HG03460 (cell line): ENCODE measurements at regions not wholly inside any gene's neighbourhood (a gene's known extent, or its start where the extent isn't known, plus 50 kb on each side); places are given as distances from the start of the nearest gene placed in this dataset.

Source experiments
- ATAC-seq: cut with Tn5 transposase; IDR thresholded peaks from one replicate; pipeline ENCODE4 v1.9.1; 2021; ENCODE audit not compliant: unreplicated experiment

- ATAC-seq = no peak
These were observed 172.0 kb upstream of the LRIG1 start for GRCh38 chr3:66672830-66673229.

- no peak for ATAC-seq
These were observed 172.5 kb upstream of the LRIG1 start for GRCh38 chr3:66673293-66673692.

DNA sequence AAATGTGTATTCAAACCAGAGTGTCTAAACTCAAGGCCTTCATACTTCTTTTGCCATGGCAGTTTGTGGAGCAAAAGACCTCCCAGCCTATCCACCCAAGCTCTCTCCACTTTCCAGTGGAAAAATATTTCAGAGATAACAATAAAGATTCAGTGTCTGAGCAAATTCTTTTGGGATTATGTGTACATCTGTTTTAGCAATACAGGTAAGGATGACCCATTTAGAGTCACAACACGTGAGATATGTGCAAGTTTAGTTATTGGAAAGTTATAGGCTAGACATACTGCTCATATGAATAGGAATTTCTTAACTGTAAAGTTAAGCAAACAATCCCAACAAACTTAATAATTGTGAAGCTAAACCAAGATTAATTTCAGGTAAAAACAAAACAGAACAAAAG is 174.5 kb upstream of the LRIG1 start:
- no peak for ATAC-seq

GRCh38 chr3:66692042-66692765 is 191.4 kb upstream of the LRIG1 start:
- ATAC-seq = no peak

- ATAC-seq = no peak
These were observed 191.9 kb upstream of the LRIG1 start for GRCh38 chr3:66692766-66693150.

DNA sequence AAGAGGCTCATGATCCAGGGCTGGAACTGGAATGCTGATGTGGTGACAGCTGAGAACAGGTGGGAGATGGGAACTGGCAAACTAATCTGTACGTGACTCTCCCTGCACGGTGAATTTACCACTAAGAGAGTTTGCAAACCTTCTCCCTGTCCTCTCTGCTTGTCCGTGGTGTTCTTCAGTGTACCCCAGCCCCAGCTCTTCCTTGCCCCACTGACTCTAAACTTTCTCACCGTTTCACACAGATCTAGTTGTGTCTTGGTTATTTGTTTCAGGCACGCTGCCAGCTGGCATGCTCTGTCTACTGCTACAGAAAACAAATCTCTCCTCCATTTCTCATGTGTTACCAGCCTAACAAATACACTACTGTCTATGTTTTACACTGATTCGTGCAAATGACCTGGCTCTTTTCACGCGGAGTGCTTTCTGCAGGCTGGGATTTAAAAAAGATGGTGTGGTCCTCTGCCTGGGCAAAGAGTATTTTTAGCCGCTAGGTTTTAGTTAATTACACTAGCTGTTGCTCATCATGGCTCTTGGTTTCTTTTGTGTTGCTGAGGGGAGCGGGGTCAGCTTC is 192.7 kb upstream of the LRIG1 start:
- no peak for ATAC-seq

DNA sequence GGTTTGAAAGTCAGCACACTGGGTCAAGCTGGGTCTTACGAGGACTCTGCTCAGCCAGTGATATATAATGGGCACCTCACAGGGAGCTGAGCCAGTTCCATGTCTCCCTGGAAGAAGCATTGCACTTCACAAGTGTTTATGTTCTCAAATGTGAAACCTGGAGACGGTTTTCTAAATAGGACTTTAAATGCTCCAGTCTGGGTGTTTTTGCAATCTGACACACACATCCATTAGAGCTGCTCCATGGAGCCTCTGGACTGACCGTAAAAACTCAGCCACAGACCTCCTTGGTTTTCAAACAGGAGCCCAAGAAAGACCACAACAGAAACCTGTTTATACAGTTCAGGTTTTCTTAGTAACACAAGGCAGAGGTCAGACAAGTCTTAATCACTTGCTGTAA is 201.3 kb upstream of the LRIG1 start:
- no peak for ATAC-seq

GRCh38 chr3:66703501-66703900 is 202.7 kb upstream of the LRIG1 start:
- ATAC-seq = no peak

DNA sequence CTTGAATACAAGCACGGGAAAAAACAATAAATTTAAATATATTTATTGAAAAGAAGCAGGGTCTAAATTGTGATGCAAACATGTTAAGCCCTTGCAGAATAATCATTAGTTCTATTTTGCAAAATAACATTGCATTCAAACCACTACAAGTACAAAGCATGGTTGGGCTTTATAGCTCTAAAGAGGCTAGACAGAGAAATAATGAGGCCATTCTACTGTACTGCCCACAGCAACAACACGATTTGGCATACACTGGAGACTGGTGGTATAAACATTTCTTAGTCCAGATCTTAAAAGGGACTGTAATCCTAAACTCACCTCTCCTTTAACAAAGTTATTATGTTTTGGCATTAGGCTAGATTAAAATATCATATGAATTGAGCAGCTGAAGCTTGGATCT is 204.3 kb upstream of the LRIG1 start:
- ATAC-seq = no peak

DNA sequence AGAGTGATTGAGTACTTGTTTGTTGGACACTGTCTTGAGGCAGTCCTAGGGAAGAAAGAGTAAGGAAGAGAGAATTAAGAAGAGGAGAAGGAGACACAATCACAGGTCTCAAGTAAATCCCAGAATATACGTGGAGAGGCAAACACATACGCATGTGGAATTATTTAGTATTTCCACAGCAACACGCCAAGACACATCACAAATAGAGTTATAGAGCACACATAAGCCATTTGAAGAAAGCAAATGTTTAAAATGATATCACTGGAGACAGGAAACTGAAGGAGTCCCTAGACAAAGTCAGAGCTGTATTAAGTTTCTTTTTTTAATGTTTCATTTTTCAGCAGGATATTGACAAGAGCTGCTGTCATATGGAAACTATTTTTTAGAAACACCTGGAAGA is 206.1 kb upstream of the LRIG1 start:
- ATAC-seq = no peak

DNA sequence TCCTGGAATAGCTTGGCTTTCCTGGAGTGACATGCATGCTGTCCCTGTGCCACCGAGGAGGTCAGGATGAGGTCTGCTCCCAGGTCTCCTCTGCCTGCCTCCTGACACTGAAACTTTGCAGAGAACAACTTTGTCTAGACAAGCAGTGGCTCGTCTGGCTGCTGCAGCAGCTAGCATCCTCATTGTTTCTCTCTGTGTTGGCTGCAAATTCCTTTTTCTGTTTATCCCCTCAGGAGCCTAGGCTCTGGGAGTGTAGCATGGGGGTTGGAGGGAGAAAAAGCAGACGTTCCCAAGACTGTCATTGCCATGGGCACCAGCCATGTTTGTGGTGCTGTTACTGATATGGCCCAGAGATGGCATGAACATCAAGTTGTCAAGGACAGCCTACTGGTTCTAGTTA is 208.7 kb upstream of the LRIG1 start:
- ATAC-seq = no peak

GRCh38 chr3:66712210-66712609 is 211.4 kb upstream of the LRIG1 start:
- no peak for ATAC-seq

GRCh38 chr3:66713921-66714320 is 213.1 kb upstream of the LRIG1 start:
- no peak for ATAC-seq

DNA sequence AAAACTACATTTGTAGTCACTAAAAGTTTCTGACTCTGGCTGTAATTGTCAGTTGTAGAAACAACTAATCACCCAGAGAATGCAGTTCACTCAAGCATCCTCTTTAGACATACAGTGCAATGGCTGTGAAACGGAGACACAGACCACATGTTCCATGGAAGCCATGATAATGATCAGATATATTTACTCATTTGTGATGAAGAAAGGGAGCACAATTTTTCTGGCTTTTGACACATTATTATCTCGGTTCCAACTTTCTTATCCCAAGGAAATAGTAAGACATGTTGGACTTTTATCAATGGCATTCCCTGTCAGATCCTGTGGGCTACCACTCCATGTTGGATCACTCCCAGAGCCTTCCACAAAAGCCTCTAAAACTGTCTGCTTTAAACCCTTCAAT is 215.0 kb upstream of the LRIG1 start:
- ATAC-seq = no peak

DNA sequence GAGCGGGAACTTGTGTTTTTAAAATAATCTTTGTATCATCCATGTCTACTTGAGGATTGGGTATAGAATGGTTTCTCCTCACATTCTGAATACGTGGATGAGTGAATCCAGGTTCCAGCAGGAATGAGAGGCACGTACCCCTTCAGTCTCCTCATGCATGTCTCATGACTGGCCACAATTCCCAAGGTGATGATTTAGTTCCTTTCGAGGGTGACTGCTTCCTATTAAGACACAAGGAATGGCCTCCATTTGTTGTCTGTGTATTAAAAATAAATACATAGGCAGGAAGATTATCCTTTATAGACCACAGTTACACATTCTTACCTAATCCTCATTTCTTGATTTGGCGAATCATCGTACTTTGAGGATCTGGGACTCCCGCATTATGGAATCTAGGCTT is 217.0 kb upstream of the LRIG1 start:
- no peak for ATAC-seq

- no peak for ATAC-seq
These were observed 219.1 kb upstream of the LRIG1 start for GRCh38 chr3:66719796-66720356.

DNA sequence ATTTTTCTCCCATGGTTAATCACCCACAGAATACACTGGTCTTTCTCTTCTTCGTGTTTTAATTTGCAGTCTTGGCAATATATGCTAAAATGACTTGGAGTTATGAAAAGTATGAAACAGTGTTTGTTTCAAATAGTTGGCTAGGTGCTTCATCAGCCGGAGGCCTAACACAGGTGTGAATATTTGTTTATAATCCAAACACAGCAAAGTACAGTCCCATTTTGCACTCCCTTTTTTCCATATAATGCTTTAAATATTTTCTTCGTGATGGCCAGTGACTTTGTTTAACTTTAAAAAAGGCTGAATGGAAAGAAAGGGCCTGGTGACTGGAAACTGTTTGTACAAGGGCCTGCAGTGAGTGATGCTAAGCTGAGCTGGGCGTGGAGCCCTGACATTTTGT is 219.7 kb upstream of the LRIG1 start:
- ATAC-seq = no peak

- ATAC-seq = no peak
These were observed 221.9 kb upstream of the LRIG1 start for GRCh38 chr3:66722675-66723074.

DNA sequence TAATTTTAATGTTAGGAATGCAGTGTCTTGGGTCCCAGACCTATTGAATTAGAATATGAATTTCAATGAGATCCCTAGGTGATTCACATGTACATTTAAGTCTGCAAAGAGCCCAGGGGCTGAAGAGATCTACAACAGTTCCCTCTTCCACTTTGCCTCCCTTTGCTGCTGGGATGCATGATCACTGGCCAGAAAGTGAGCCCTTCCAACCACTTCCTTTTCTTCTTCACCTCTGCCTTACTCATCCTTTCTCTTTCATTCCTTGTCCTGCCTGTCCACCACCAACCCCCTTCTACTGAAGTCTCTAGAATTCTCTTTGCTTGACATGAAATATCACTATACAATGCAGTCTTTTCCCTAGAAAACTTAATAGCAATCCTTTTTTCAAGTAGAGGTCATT is 222.4 kb upstream of the LRIG1 start:
- ATAC-seq = no peak

DNA sequence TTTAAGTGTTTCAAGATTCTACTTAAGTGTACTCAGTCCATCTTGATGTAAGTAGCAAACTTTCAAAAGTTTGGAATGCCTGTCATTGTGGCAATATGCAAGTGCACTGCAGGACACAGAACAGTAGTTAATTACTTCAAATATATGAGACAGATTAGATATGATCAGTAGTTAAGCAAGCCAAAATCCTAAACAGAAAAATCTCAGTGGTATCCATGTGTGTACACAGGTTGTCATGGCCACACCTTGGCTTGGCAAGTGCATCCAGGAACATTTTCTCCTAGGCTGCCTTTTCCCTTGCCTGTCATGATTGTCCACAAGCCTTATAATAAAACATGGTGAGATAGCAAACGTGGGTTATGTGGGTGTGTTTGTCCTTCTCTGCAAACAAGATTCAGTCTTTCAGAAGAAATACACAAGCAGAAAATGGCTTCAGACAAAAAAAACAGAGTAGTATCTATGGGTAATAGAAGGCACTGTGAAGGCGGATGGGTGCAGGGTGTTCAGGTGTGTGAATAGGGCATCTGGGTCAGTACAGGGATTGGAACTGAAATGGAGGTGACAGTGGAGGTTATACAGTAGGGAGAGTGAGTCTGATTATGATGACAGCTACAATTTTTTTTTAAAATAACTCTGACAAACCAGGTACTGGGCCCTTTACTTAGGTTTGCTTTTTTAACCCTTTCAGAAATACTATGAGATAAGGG is 229.0 kb upstream of the LRIG1 start:
- no peak for ATAC-seq

GRCh38 chr3:66738625-66739365 is 238.0 kb upstream of the LRIG1 start:
- ATAC-seq = no peak

- no peak for ATAC-seq
These were observed 239.4 kb upstream of the LRIG1 start for GRCh38 chr3:66740260-66740659.
